ENCODE measurements at regions not wholly inside any gene's neighbourhood (a gene's known extent, or its start where the extent isn't known, plus 50 kb on each side); places are given as distances from the start of the nearest gene placed in this dataset.

- no peaks in the 10 kb centered on the region for H3K9me2 ChIP-seq (ENCODE audit: insufficient read depth, low read length)
- TF ChIP-seq REST (IDR thresholded peaks at IDR 0.05; ENCODE audit: borderline replicate concordance) (no peak), MXI1 (conservative IDR thresholded peaks at IDR 0.05; ENCODE audit: poor library complexity, severe bottlenecking) (no peak), POLR2AphosphoS5 (IDR thresholded peaks at IDR 0.05) (no peak), EZH2 (IDR thresholded peaks at IDR 0.05; ENCODE audit: borderline replicate concordance, insufficient read depth, low read length, poor library complexity, severe bottlenecking) (no peak), CTCF (IDR thresholded peaks at IDR 0.05; ENCODE audit: poor library complexity, severe bottlenecking) (no peak), TAF1 (IDR thresholded peaks at IDR 0.05; ENCODE audit: low read depth) (no peak), RAD21 (conservative IDR thresholded peaks at IDR 0.05) (no peak), SMC3 (conservative IDR thresholded peaks at IDR 0.05; ENCODE audit: poor library complexity) (no peak), EP300 (conservative IDR thresholded peaks at IDR 0.05; ENCODE audit: poor library complexity, severe bottlenecking) (no peak)
- no peaks in the 10 kb centered on the region for H3K36me3 ChIP-seq (ENCODE audit: insufficient read depth, low read length)
- H4K20me1 ChIP-seq (ENCODE audit: insufficient read depth) = no peaks in the 10 kb centered on the region
- no peaks in the 10 kb centered on the region for H3F3A ChIP-seq (ENCODE audit: insufficient read depth, low read length, poor library complexity, severe bottlenecking)
- H3K4me2 ChIP-seq (ENCODE audit: low read length) = no peak overlapping the region
- H3K9me3 ChIP-seq (ENCODE audit: low read length) = peaks cover 8% of the 10 kb centered on the region
- no peak overlapping the region for H3K9ac ChIP-seq (ENCODE audit: low read length)
- H2AFZ ChIP-seq (ENCODE audit: low read depth, low read length) = no peak overlapping the region
- no peaks in the 10 kb centered on the region for H3K27me3 ChIP-seq (ENCODE audit: insufficient read depth, low read depth, low read length)
- H3K79me2 ChIP-seq (replicated peaks; ENCODE audit: insufficient read depth, low read length) = no peaks in the 10 kb centered on the region
- H3K4me3 ChIP-seq (ENCODE audit: low read length) = no peak overlapping the region
- H3K27ac ChIP-seq (ENCODE audit: low read length) = no peak overlapping the region
These were observed 145.7 kb downstream of the AHR start for GRCh38 chr7:17444151-17444550.

GRCh38 chr7:17444673-17445072, 146.2 kb downstream of the AHR start:
- no peaks in the 10 kb centered on the region for H3K79me2 ChIP-seq (replicated peaks; ENCODE audit: insufficient read depth, low read length)
- no peaks in the 10 kb centered on the region for H3F3A ChIP-seq (ENCODE audit: insufficient read depth, low read length, poor library complexity, severe bottlenecking)
- no peak overlapping the region for H2AFZ ChIP-seq (ENCODE audit: low read depth, low read length)
- no peak overlapping the region for H3K9ac ChIP-seq (ENCODE audit: low read length)
- H3K36me3 ChIP-seq (ENCODE audit: insufficient read depth, low read length) = no peaks in the 10 kb centered on the region
- H3K9me2 ChIP-seq (ENCODE audit: insufficient read depth, low read length) = no peaks in the 10 kb centered on the region
- TF ChIP-seq EP300 (conservative IDR thresholded peaks at IDR 0.05; ENCODE audit: poor library complexity, severe bottlenecking) (no peak), REST (IDR thresholded peaks at IDR 0.05; ENCODE audit: borderline replicate concordance) (no peak), TAF1 (IDR thresholded peaks at IDR 0.05; ENCODE audit: low read depth) (no peak), SMC3 (conservative IDR thresholded peaks at IDR 0.05; ENCODE audit: poor library complexity) (no peak), POLR2AphosphoS5 (IDR thresholded peaks at IDR 0.05) (no peak), RAD21 (conservative IDR thresholded peaks at IDR 0.05) (no peak), EZH2 (IDR thresholded peaks at IDR 0.05; ENCODE audit: borderline replicate concordance, insufficient read depth, low read length, poor library complexity, severe bottlenecking) (no peak), MXI1 (conservative IDR thresholded peaks at IDR 0.05; ENCODE audit: poor library complexity, severe bottlenecking) (no peak), CTCF (IDR thresholded peaks at IDR 0.05; ENCODE audit: poor library complexity, severe bottlenecking) (no peak)
- H3K27me3 ChIP-seq (ENCODE audit: insufficient read depth, low read depth, low read length) = no peaks in the 10 kb centered on the region
- no peaks in the 10 kb centered on the region for H4K20me1 ChIP-seq (ENCODE audit: insufficient read depth)
- H3K27ac ChIP-seq (ENCODE audit: low read length) = no peak overlapping the region
- H3K9me3 ChIP-seq (ENCODE audit: low read length) = peaks cover 9% of the 10 kb centered on the region
- no peak overlapping the region for H3K4me3 ChIP-seq (ENCODE audit: low read length)
- H3K4me2 ChIP-seq (ENCODE audit: low read length) = no peak overlapping the region
